ENCODE measurements at regions not wholly inside any gene's neighbourhood (a gene's known extent, or its start where the extent isn't known, plus 50 kb on each side); places are given as distances from the start of the nearest gene placed in this dataset.

GRCh38 chr12:71214511-71215285, 56.9 kb upstream of the TSPAN8 start:
- no peak overlapping the region for H3K4me3 ChIP-seq (ENCODE audit: low read depth, low read length)
- DNase-seq (ENCODE audit: low read depth): no peak
- TF ChIP-seq POLR2A (IDR thresholded peaks at IDR 0.05; ENCODE audit: extremely low read depth, insufficient read length) (no peak), MYC (IDR thresholded peaks at IDR 0.05; ENCODE audit: low read depth, low read length) (no peak), MAX (IDR thresholded peaks at IDR 0.05; ENCODE audit: low read depth, low read length) (no peak), CTCF (IDR thresholded peaks at IDR 0.05; ENCODE audit: low read depth, low read length) (no peak)

- no peak overlapping the region for H3K4me3 ChIP-seq (ENCODE audit: low read depth, low read length)
- no peak for DNase-seq (ENCODE audit: low read depth)
- TF ChIP-seq CTCF (IDR thresholded peaks at IDR 0.05; ENCODE audit: low read depth, low read length) (no peak), POLR2A (IDR thresholded peaks at IDR 0.05; ENCODE audit: extremely low read depth, insufficient read length) (no peak), MAX (IDR thresholded peaks at IDR 0.05; ENCODE audit: low read depth, low read length) (no peak), MYC (IDR thresholded peaks at IDR 0.05; ENCODE audit: low read depth, low read length) (no peak)
These were observed 50.4 kb upstream of the TSPAN8 start for GRCh38 chr12:71208053-71208685.

Data from NB4 (cell line).